Liver (tissue), 2 donors: ENCODE measurements at regions not wholly inside any gene's neighbourhood (a gene's known extent, or its start where the extent isn't known, plus 50 kb on each side); places are given as distances from the start of the nearest gene placed in this dataset.

Experiments used
- FOXA1 ChIP-seq: IDR thresholded peaks from 2 replicates; pipeline ENCODE4 v1.6.1; 2016; ENCODE audit warnings: antibody characterized with exemption
- TF ChIP-seq, protein P1 (sequence below): fragments of 150-350 bp; IDR thresholded peaks from 2 replicates; pipeline ENCODE4 v1.5.1; 2017; ENCODE audit warnings: improper control_type of control experiment, low read depth, low read length; ENCODE audit not compliant: missing input control
- TF ChIP-seq, protein P2 (sequence below): IDR thresholded peaks from 2 replicates; pipeline ENCODE4 v1.6.1; 2016; ENCODE audit warnings: antibody characterized with exemption
- donor health status: healthy.

DNA sequence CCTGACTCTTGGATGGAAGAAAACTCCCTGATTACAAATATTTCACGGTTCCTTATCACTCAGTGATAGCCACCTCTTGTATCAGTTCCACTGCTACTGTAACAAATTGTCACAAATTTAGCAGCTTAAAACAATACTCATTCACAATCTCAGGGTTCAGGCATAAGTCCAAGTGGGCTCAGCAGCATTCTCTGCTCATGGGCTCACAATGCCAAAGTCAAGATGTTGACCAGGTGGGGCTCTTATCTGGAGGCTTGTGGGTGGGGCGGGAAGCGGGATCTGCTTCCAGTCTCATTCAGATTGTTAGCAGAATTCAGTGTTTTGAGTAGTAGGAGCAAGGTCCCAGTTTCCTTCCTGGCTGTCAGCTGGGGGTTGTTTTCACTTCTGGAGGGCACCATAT lies 137.3 kb upstream of the FAM78B start:
- TF ChIP-seq, protein P1, sequence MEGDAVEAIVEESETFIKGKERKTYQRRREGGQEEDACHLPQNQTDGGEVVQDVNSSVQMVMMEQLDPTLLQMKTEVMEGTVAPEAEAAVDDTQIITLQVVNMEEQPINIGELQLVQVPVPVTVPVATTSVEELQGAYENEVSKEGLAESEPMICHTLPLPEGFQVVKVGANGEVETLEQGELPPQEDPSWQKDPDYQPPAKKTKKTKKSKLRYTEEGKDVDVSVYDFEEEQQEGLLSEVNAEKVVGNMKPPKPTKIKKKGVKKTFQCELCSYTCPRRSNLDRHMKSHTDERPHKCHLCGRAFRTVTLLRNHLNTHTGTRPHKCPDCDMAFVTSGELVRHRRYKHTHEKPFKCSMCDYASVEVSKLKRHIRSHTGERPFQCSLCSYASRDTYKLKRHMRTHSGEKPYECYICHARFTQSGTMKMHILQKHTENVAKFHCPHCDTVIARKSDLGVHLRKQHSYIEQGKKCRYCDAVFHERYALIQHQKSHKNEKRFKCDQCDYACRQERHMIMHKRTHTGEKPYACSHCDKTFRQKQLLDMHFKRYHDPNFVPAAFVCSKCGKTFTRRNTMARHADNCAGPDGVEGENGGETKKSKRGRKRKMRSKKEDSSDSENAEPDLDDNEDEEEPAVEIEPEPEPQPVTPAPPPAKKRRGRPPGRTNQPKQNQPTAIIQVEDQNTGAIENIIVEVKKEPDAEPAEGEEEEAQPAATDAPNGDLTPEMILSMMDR, result no peak
- TF ChIP-seq, protein P2, sequence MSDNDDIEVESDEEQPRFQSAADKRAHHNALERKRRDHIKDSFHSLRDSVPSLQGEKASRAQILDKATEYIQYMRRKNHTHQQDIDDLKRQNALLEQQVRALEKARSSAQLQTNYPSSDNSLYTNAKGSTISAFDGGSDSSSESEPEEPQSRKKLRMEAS, result no peak
- no peak for TF ChIP-seq FOXA1
